Gastroesophageal sphincter (tissue), 4 donors: ENCODE measurements at regions not wholly inside any gene's neighbourhood (a gene's known extent, or its start where the extent isn't known, plus 50 kb on each side); places are given as distances from the start of the nearest gene placed in this dataset.

Experiments
- ATAC-seq: fragments of 150-250 bp; one replicate; pipeline ENCODE4 v1.9.1; 2016; ENCODE audit warnings: mild to moderate bottlenecking, moderate library complexity
- H3K27ac ChIP-seq, 4 donors: fragments of 200-600 bp; sonication (generic) in 3 of 4; 1 replicate in 3 of 4; 2 replicates in 1 of 4; pipeline ENCODE4 v1.5.1; 2016 to 2019
- H3K27me3 ChIP-seq: fragments of 200-600 bp; sonication (generic); one replicate; pipeline ENCODE4 v1.5.1; 2019
- H3K36me3 ChIP-seq, 2 donors: fragments of 200-600 bp; sonication (generic); one replicate each; pipeline ENCODE4 v1.5.1; 2019; ENCODE audit warnings: control low read depth in 1 of 2
- H3K4me1 ChIP-seq, 3 donors: fragments of 200-600 bp; sonication (generic); 1 replicate in 2 of 3; 2 replicates in 1 of 3; pipeline ENCODE4 v1.5.1; 2016 to 2019; ENCODE audit warnings: control low read depth in 2 of 3
- H3K4me3 ChIP-seq, 2 donors: fragments of 200-600 bp; sonication (generic); one replicate each; pipeline ENCODE4 v1.5.1; 2019; ENCODE audit warnings: mild to moderate bottlenecking in 1 of 2, moderate library complexity in 1 of 2
- H3K9me3 ChIP-seq, 3 donors: fragments of 200-600 bp; sonication (generic); one replicate each; pipeline ENCODE4 v1.5.1; 2017 to 2019; ENCODE audit warnings: control low read depth in 2 of 3
- CTCF ChIP-seq, 4 experiments: fragments of 200-600 bp in 2 of 4; fragments of 450-650 bp in 2 of 4; sonication (generic) in 1 of 4; IDR thresholded peaks; one replicate each; pipeline ENCODE4 v1.5.1; 2017 to 2019; ENCODE audit warnings: antibody characterized with exemption in 4 of 4, mild to moderate bottlenecking in 2 of 4, moderate library complexity in 2 of 4
- EP300 ChIP-seq: sonication (generic); formaldehyde crosslinking; IDR thresholded peaks from one replicate; pipeline ENCODE4 v1.6.1; 2017; ENCODE audit warnings: antibody characterized with exemption, mild to moderate bottlenecking
- POLR2A ChIP-seq, 2 donors: fragments of 450-650 bp; IDR thresholded peaks; one replicate each; pipeline ENCODE4 v1.6.1; 2017; ENCODE audit warnings: antibody characterized with exemption in 2 of 2, mild to moderate bottlenecking in 2 of 2, moderate library complexity in 1 of 2
- POLR2AphosphoS5 ChIP-seq: sonication (generic); formaldehyde crosslinking; IDR thresholded peaks from one replicate; pipeline ENCODE4 v1.6.1; 2017; ENCODE audit warnings: antibody characterized with exemption
- WGBS, 2 donors: methylation state at CpG; one replicate each; pipeline ENCODE4 v1.1.5; 2018; ENCODE audit warnings: low coverage in 1 of 2; 5-methylcytosine and 5-hydroxymethylcytosine counted together

- TF ChIP-seq CTCF (IDR thresholded peaks at IDR 0.05): peak; percentile 71 to 91 (median 82)
- TF ChIP-seq POLR2A (IDR thresholded peaks at IDR 0.05): no peak
- H3K27ac ChIP-seq: no peak overlapping the region
- no peaks in the 10 kb centered on the region for H3K9me3 ChIP-seq
- WGBS, 2 donors: 39 to 48% methylated on average over 4 to 6 of the region's 13 CpGs
- H3K4me3 ChIP-seq: no peak overlapping the region
- no peaks in the 10 kb centered on the region for H3K27me3 ChIP-seq
- H3K36me3 ChIP-seq: no peaks in the 10 kb centered on the region
- peak; percentile 81 for ATAC-seq
- H3K4me1 ChIP-seq: peaks cover 0 to 19% (median 0%) of the 10 kb centered on the region in 3 donors
Measured at GRCh38 chr12:69157023-69157655, 82.2 kb upstream of the CPSF6 start.

- WGBS, 2 donors: 33 to 50% methylated on average over 1 to 2 of the region's 2 CpGs
- TF ChIP-seq EP300: no peak
- no peak for TF ChIP-seq CTCF (IDR thresholded peaks at IDR 0.05)
- no peak for TF ChIP-seq POLR2A (IDR thresholded peaks at IDR 0.05)
- no peak for TF ChIP-seq POLR2AphosphoS5
- Histone ChIP-seq H3K4me1 (peaks cover 0 to 7% (median 0%) of the 10 kb centered on the region in 3 donors), H3K4me3 (no peak overlapping the region), H3K36me3 (no peaks in the 10 kb centered on the region), H3K9me3 (no peaks in the 10 kb centered on the region), H3K27ac (no peak overlapping the region), H3K27me3 (no peaks in the 10 kb centered on the region)
- ATAC-seq: no peak
Measured at GRCh38 chr12:69161829-69162228, 77.5 kb upstream of the CPSF6 start.

- Histone ChIP-seq H3K36me3 (no peaks in the 10 kb centered on the region), H3K4me1 (no peaks in the 10 kb centered on the region), H3K4me3 (no peak overlapping the region), H3K9me3 (no peaks in the 10 kb centered on the region), H3K27ac (no peak overlapping the region), H3K27me3 (no peaks in the 10 kb centered on the region)
- TF ChIP-seq EP300 (no peak), POLR2AphosphoS5 (no peak), POLR2A (IDR thresholded peaks at IDR 0.05) (no peak), CTCF (IDR thresholded peaks at IDR 0.05) (no peak)
- ATAC-seq: no peak
- 78 to 83% methylated on average over 3 to 4 of the region's 4 CpGs for WGBS, 2 donors
Measured at GRCh38 chr12:69163681-69164362, 75.5 kb upstream of the CPSF6 start.

GRCh38 chr12:69167648-69168165 lies 71.7 kb upstream of the CPSF6 start:
- peaks cover 0 to 4% (median 0%) of the 10 kb centered on the region in 3 donors for H3K4me1 ChIP-seq

GRCh38 chr12:69168363-69168762 lies 71.0 kb upstream of the CPSF6 start:
- H3K27ac ChIP-seq: no peak overlapping the region
- no peaks in the 10 kb centered on the region for H3K36me3 ChIP-seq
- no peak for TF ChIP-seq POLR2A (IDR thresholded peaks at IDR 0.05)
- no peak for TF ChIP-seq EP300
- no peak for TF ChIP-seq POLR2AphosphoS5
- no peak overlapping the region for H3K4me3 ChIP-seq
- no peak for ATAC-seq
- H3K9me3 ChIP-seq: no peaks in the 10 kb centered on the region
- H3K27me3 ChIP-seq: no peaks in the 10 kb centered on the region
- WGBS, 2 donors: 89 to 96% methylated on average over 5 of the region's 5 CpGs
- H3K4me1 ChIP-seq: peaks cover 0 to 4% (median 0%) of the 10 kb centered on the region in 3 donors

More at GRCh38 chr12:69167648-69168165, 71.7 kb upstream of the CPSF6 start:
- Histone ChIP-seq H3K36me3 (no peaks in the 10 kb centered on the region), H3K27ac (no peak overlapping the region), H3K4me3 (no peak overlapping the region), H3K9me3 (no peaks in the 10 kb centered on the region), H3K27me3 (no peaks in the 10 kb centered on the region)
- no peak for ATAC-seq
- 90% methylated on average over 3 of the region's 3 CpGs; no CpG with 5 or more reads in 1 of the 2 donors for WGBS, 2 donors
- TF ChIP-seq EP300: no peak
- no peak for TF ChIP-seq POLR2AphosphoS5

GRCh38 chr12:69168828-69169227 lies 70.5 kb upstream of the CPSF6 start:
- Histone ChIP-seq H3K4me1 (peaks cover 0 to 4% (median 0%) of the 10 kb centered on the region in 3 donors), H3K9me3 (no peaks in the 10 kb centered on the region), H3K36me3 (no peaks in the 10 kb centered on the region), H3K27me3 (no peaks in the 10 kb centered on the region), H3K27ac (no peak overlapping the region), H3K4me3 (no peak overlapping the region)
- WGBS, 2 donors: 89% methylated on average over 1 of the region's 3 CpGs; no CpG with 5 or more reads in 1 of the 2 donors
- no peak for ATAC-seq
- no peak for TF ChIP-seq POLR2AphosphoS5
- TF ChIP-seq CTCF (IDR thresholded peaks at IDR 0.05): no peak
- TF ChIP-seq POLR2A (IDR thresholded peaks at IDR 0.05): no peak
- TF ChIP-seq EP300: no peak
